ENCODE measurements at regions not wholly inside any gene's neighbourhood (a gene's known extent, or its start where the extent isn't known, plus 50 kb on each side); places are given as distances from the start of the nearest gene placed in this dataset.

- no peaks in the 10 kb centered on the region for H3K27me3 ChIP-seq
- TF ChIP-seq CTCF (IDR thresholded peaks at IDR 0.05), result no peak
- intact Hi-C loops (cut with DNase I), result no loop called here
- H3K9me3 ChIP-seq, result no peaks in the 10 kb centered on the region
- no peak for ATAC-seq
- no peak overlapping the region for H3K4me3 ChIP-seq
- H3K4me1 ChIP-seq, result no peaks in the 10 kb centered on the region
- no peak for DNase-seq
- no peaks in the 10 kb centered on the region for H3K36me3 ChIP-seq
- H3K27ac ChIP-seq, result no peak overlapping the region
These were observed 231.8 kb upstream of the SPTLC3 start for GRCh38 chr20:12777016-12777415.

- no peaks in the 10 kb centered on the region for H3K36me3 ChIP-seq
- ATAC-seq (no peak), DNase-seq (no peak)
- H3K4me1 ChIP-seq, result no peaks in the 10 kb centered on the region
- H3K9me3 ChIP-seq, result no peaks in the 10 kb centered on the region
- intact Hi-C loops (cut with DNase I), result no loop called here
- no peak overlapping the region for H3K27ac ChIP-seq
- H3K27me3 ChIP-seq, result no peaks in the 10 kb centered on the region
- TF ChIP-seq CTCF (IDR thresholded peaks at IDR 0.05), result no peak
- H3K4me3 ChIP-seq, result no peak overlapping the region
These were observed 222.5 kb upstream of the SPTLC3 start for GRCh38 chr20:12786276-12786675.

DNA sequence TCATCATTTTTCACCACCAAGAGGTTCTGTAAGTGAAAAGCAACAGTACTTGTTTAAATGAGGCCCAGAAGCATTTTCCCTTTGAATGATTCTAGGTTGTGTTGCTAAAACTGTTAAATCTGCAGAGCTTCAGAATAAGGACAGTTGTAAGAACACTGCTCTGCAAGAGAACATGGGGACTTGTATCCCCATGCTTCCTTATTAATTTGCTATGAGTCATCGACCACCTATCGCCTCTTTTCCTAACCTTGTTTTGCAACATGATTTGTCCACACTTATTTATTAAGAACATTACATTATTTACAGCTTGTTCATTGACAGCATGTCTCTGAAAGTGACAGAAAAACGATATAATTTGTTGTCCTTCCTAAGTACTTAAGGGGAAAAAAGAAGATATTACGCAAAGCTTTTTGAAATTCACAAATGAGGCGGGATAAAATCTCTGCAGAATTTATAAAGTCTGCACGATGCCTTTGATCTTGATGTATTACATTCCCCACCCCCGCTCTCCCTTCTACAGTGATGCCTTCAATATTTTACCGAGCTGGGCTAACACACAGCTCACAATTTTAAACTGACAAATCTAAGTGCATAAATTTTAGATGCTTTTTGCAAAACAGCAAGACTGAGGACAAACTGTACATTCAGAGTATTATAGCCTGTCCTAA is 220.0 kb upstream of the SPTLC3 start:
- H3K4me1 ChIP-seq, result no peaks in the 10 kb centered on the region
- DNase-seq (no peak), ATAC-seq (no peak)
- H3K27ac ChIP-seq, result no peak overlapping the region
- no peak for TF ChIP-seq CTCF (IDR thresholded peaks at IDR 0.05)
- no peaks in the 10 kb centered on the region for H3K36me3 ChIP-seq
- intact Hi-C loops (cut with DNase I), result no loop called here
- no peaks in the 10 kb centered on the region for H3K27me3 ChIP-seq
- no peak overlapping the region for H3K4me3 ChIP-seq
- H3K9me3 ChIP-seq, result no peaks in the 10 kb centered on the region

GRCh38 chr20:12790859-12791258 is 217.9 kb upstream of the SPTLC3 start:
- no peak for ATAC-seq
- Histone ChIP-seq H3K36me3 (no peaks in the 10 kb centered on the region), H3K9me3 (no peaks in the 10 kb centered on the region), H3K27ac (no peak overlapping the region), H3K27me3 (no peaks in the 10 kb centered on the region), H3K4me1 (no peaks in the 10 kb centered on the region), H3K4me3 (no peak overlapping the region)
- no peak for TF ChIP-seq CTCF (IDR thresholded peaks at IDR 0.05)
- DNase-seq, result no peak
- intact Hi-C loops (cut with DNase I), result no loop called here

DNA sequence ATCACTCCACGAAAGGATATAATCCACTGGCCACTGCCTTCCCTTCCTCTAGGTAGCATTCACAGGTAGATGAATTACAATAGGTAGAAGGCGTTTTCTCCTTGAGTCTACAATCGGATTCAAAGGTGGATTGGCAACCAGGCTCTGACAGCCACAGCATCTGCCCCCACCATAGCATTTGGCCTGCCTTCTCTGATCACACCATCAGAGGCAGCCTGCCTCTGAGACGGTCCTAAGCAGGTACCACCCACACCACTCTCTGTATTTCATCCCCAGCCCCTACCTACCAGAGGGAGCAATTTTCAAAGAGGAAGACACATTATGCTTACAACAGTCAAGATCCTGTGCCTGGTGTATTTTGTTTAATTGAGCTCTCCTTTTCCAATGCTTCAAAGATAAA is 210.5 kb upstream of the SPTLC3 start:
- H3K4me1 ChIP-seq, result no peaks in the 10 kb centered on the region
- H3K9me3 ChIP-seq, result no peaks in the 10 kb centered on the region
- H3K27ac ChIP-seq, result no peak overlapping the region
- DNase-seq, result no peak
- no peak for ATAC-seq
- no peak for TF ChIP-seq CTCF (IDR thresholded peaks at IDR 0.05)
- intact Hi-C loops (cut with DNase I), result no loop called here
- H3K36me3 ChIP-seq, result no peaks in the 10 kb centered on the region
- H3K27me3 ChIP-seq, result no peaks in the 10 kb centered on the region
- no peak overlapping the region for H3K4me3 ChIP-seq
